GM12878 (cell line): ENCODE measurements at regions not wholly inside any gene's neighbourhood (a gene's known extent, or its start where the extent isn't known, plus 50 kb on each side); places are given as distances from the start of the nearest gene placed in this dataset.

ENCODE experiments used
- ATAC-seq: fragments of 200-7000 bp; cut with Tn5 transposase; 3 replicates; pipeline ENCODE4 v1.9.1; 2020; ENCODE audit warnings: mild to moderate bottlenecking, moderate library complexity
- BruUV-seq: library from RNA; stranded (reverse); fragments of 400-500 nt; replicated peaks from 2 replicates; lab custom pipeline; 2021; lab: Mats Ljungman, UMichigan
- CTCF ChIA-PET: fragments of 300-600 bp; sonication (Branson Sonifier 250); formaldehyde crosslinking; extraction: SDS; loops from one replicate; lab custom pipeline; 2021; ENCODE audit warnings: inconsistent platforms; lab: Yijun Ruan, JAX
- POLR2A ChIA-PET: fragments of 350-600 bp; formaldehyde crosslinking; extraction: SDS; loops from one replicate; lab custom pipeline; 2021; ENCODE audit warnings: inconsistent platforms; lab: Charles Lee
- RAD21 ChIA-PET: fragments of 300-600 bp; sonication (Branson Sonifier 250); formaldehyde crosslinking; loops from one replicate; lab custom pipeline; 2023; ENCODE audit warnings: antibody characterized with exemption; ENCODE audit not compliant: unreplicated experiment; lab: Charles Lee
- SMC1A ChIA-PET: fragments of 300-600 bp; sonication (Branson Sonifier 250); formaldehyde crosslinking; loops from one replicate; lab custom pipeline; 2023; ENCODE audit not compliant: unreplicated experiment, uncharacterized antibody; lab: Charles Lee
- DNase-seq: peaks from one replicate; pipeline ENCODE4 v3.0.0-alpha.2; 2011; ENCODE audit warnings: low read depth, low spot score
- FAIRE-seq: peaks from 3 replicates; lab custom pipeline; 2011; peaks lifted over from hg19 to GRCh38; lab: Jason Lieb, UNC
- H2AFZ ChIP-seq: 2 replicates; pipeline ENCODE4 v1.6.0; 2011; ENCODE audit warnings: low read depth, low read length, control low read depth; ENCODE audit not compliant: control insufficient read depth
- H3K27ac ChIP-seq: 2 replicates; pipeline ENCODE4 v1.5.1; 2011; ENCODE audit warnings: control low read depth; ENCODE audit not compliant: control insufficient read depth, insufficient read depth
- H3K27me3 ChIP-seq, 2 experiments: replicated peaks in 1 of 2; 2 replicates each; pipeline versions ENCODE4 v1.6.0 to v1.6.1; 2011; ENCODE audit warnings: low read length in 1 of 2; ENCODE audit not compliant: control insufficient read depth in 2 of 2, insufficient read depth in 2 of 2
- H3K36me3 ChIP-seq, 2 experiments: 2 replicates each; pipeline ENCODE4 v1.5.1; 2011; ENCODE audit warnings: low read length in 1 of 2; ENCODE audit not compliant: control insufficient read depth in 2 of 2, insufficient read depth in 2 of 2
- H3K4me1 ChIP-seq: 2 replicates; pipeline ENCODE4 v1.6.1; 2011; ENCODE audit warnings: mild to moderate bottlenecking, low read length, moderate library complexity, mixed read lengths; ENCODE audit not compliant: control insufficient read depth, insufficient read depth
- H3K4me2 ChIP-seq: 2 replicates; pipeline ENCODE4 v1.6.0; 2011; ENCODE audit warnings: control low read depth; ENCODE audit not compliant: control insufficient read depth, insufficient read depth
- H3K4me3 ChIP-seq: fragments of 200-600 bp; sonication (generic); 2 replicates; pipeline ENCODE4 v1.5.1; 2016
- H3K79me2 ChIP-seq: 2 replicates; pipeline ENCODE4 v1.6.0; 2011; ENCODE audit warnings: low read length; ENCODE audit not compliant: control insufficient read depth, insufficient read depth
- H3K9ac ChIP-seq: 2 replicates; pipeline ENCODE4 v1.8.0; 2011; ENCODE audit warnings: low read length, control low read depth, mixed read lengths; ENCODE audit not compliant: control insufficient read depth, insufficient read depth
- H3K9me3 ChIP-seq: replicated peaks from 3 replicates; pipeline ENCODE4 v1.5.1; 2011; ENCODE audit warnings: mild to moderate bottlenecking, low read length; ENCODE audit not compliant: control insufficient read depth, insufficient read depth
- H4K20me1 ChIP-seq: 2 replicates; pipeline ENCODE4 v1.6.0; 2011; ENCODE audit not compliant: control insufficient read depth, insufficient read depth
- GATAD2B ChIP-seq: fragments of 450-650 bp; conservative IDR thresholded peaks from 2 replicates; pipeline ENCODE4 v1.6.1; 2017; ENCODE audit warnings: low read depth, mild to moderate bottlenecking, moderate library complexity
- POLR2AphosphoS5 ChIP-seq: IDR thresholded peaks from 2 replicates; pipeline ENCODE4 v1.6.1; 2011; ENCODE audit warnings: mild to moderate bottlenecking, low read length, inconsistent platforms
- WGBS: methylation state at CpG from one replicate; pipeline ENCODE4 v1.1.6; 2016; ENCODE audit warnings: low lambda C conversion rate; ENCODE audit not compliant: insufficient replicate concordance, insufficient coverage; ENCODE audit errors: missing lambda C conversion rate; 5-methylcytosine and 5-hydroxymethylcytosine counted together
- in situ Hi-C: fragments of 300-500 bp; cut with MboI; formaldehyde crosslinking; loops from 9 replicates; pipeline ENCODE4 v1.14.3; 2018; ENCODE audit warnings: mixed read lengths
- intact Hi-C: fragments of 100-400 bp; cut with micrococcal nuclease; formaldehyde crosslinking; loops from one replicate; pipeline ENCODE4 v1.14.2; 2022; ENCODE audit not compliant: unreplicated experiment

GRCh38 chr4:133058701-133059100, 90.4 kb upstream of the PCDH10 start:
- FAIRE-seq = no peak

GRCh38 chr4:133059117-133059516, 90.0 kb upstream of the PCDH10 start:
- Histone ChIP-seq H3K4me1 (no peaks in the 10 kb centered on the region), H3K36me3 (no peaks in the 10 kb centered on the region), H3K9ac (no peak overlapping the region), H3K4me2 (no peak overlapping the region), H3K79me2 (no peaks in the 10 kb centered on the region), H3K27ac (no peak overlapping the region), H3K27me3 (no peaks in the 10 kb centered on the region), H2AFZ (no peak overlapping the region), H3K9me3 (no peaks in the 10 kb centered on the region), H3K4me3 (no peak overlapping the region), H4K20me1 (no peaks in the 10 kb centered on the region)
- ATAC-seq = no peak
- SMC1A ChIA-PET = no interaction called here
- intact Hi-C loops (no loop called here), in situ Hi-C loops (no loop called here)
- FAIRE-seq = no peak
- BruUV-seq = no TSS peak
- DNase-seq = no peak
- CTCF ChIA-PET = no interaction called here
- POLR2A ChIA-PET = no interaction called here
- 26% methylated on average over 7 of the region's 7 CpGs for WGBS
- TF ChIP-seq GATAD2B = no peak
- RAD21 ChIA-PET = no interaction called here

More at GRCh38 chr4:133058701-133059100, 90.4 kb upstream of the PCDH10 start:
- Histone ChIP-seq H3K4me2 (no peak overlapping the region), H4K20me1 (no peaks in the 10 kb centered on the region), H2AFZ (no peak overlapping the region), H3K36me3 (no peaks in the 10 kb centered on the region), H3K4me1 (no peaks in the 10 kb centered on the region), H3K79me2 (no peaks in the 10 kb centered on the region), H3K27ac (no peak overlapping the region), H3K9me3 (no peaks in the 10 kb centered on the region), H3K4me3 (no peak overlapping the region), H3K9ac (no peak overlapping the region), H3K27me3 (no peaks in the 10 kb centered on the region)
- ATAC-seq (no peak), DNase-seq (no peak)
- no peak for TF ChIP-seq POLR2AphosphoS5
- ChIA-PET CTCF (no interaction called here), SMC1A (no interaction called here), POLR2A (no interaction called here), RAD21 (no interaction called here)
- WGBS = 28% methylated on average over 2 of the region's 2 CpGs
- in situ Hi-C loops (no loop called here), intact Hi-C loops (no loop called here)
- no TSS peak for BruUV-seq
